ENCODE measurements at regions not wholly inside any gene's neighbourhood (a gene's known extent, or its start where the extent isn't known, plus 50 kb on each side); places are given as distances from the start of the nearest gene placed in this dataset.

- no peak overlapping the region for H3K27ac ChIP-seq
- TF ChIP-seq ZFX (IDR thresholded peaks at IDR 0.05) = no peak
- TF ChIP-seq CTCF (conservative IDR thresholded peaks at IDR 0.05) = no peak
These were observed 136.7 kb upstream of the CDH2 start for GRCh38 chr18:28313602-28314001.

GRCh38 chr18:28288784-28289183 lies 111.9 kb upstream of the CDH2 start:
- TF ChIP-seq CTCF (conservative IDR thresholded peaks at IDR 0.05) (no peak), ZFX (IDR thresholded peaks at IDR 0.05) (no peak)
- H3K27ac ChIP-seq = no peak overlapping the region

GRCh38 chr18:28287146-28287545 lies 110.2 kb upstream of the CDH2 start:
- TF ChIP-seq CTCF (conservative IDR thresholded peaks at IDR 0.05) (no peak), ZFX (IDR thresholded peaks at IDR 0.05) (no peak)

GRCh38 chr18:28284132-28284531 lies 107.2 kb upstream of the CDH2 start:
- TF ChIP-seq CTCF (conservative IDR thresholded peaks at IDR 0.05) (no peak), ZFX (IDR thresholded peaks at IDR 0.05) (no peak)
- no peak overlapping the region for H3K27ac ChIP-seq

More at GRCh38 chr18:28287146-28287545, 110.2 kb upstream of the CDH2 start:
- no peak overlapping the region for H3K27ac ChIP-seq

- no peak for TF ChIP-seq ZFX (IDR thresholded peaks at IDR 0.05)
- TF ChIP-seq CTCF (conservative IDR thresholded peaks at IDR 0.05) = no peak
- no peak overlapping the region for H3K27ac ChIP-seq
These were observed 104.5 kb upstream of the CDH2 start for GRCh38 chr18:28281400-28281799.

- no peak overlapping the region for H3K27ac ChIP-seq
- TF ChIP-seq ZFX (IDR thresholded peaks at IDR 0.05) (no peak), CTCF (conservative IDR thresholded peaks at IDR 0.05) (no peak)
These were observed 92.8 kb upstream of the CDH2 start for GRCh38 chr18:28269750-28270149.

- H3K27ac ChIP-seq = no peak overlapping the region
- no peak for TF ChIP-seq ZFX (IDR thresholded peaks at IDR 0.05)
- no peak for TF ChIP-seq CTCF (conservative IDR thresholded peaks at IDR 0.05)
These were observed 91.1 kb upstream of the CDH2 start for GRCh38 chr18:28267878-28268625.
